Activated naive CD8-positive, alpha-beta T cell treated with anti-CD3 and anti-CD28 coated beads for 36 hours (primary cell): ENCODE measurements at regions not wholly inside any gene's neighbourhood (a gene's known extent, or its start where the extent isn't known, plus 50 kb on each side); places are given as distances from the start of the nearest gene placed in this dataset.

Experiments
- DNase-seq: peaks from one replicate; pipeline ENCODE4 v3.0.0; 2021
- H3K27ac Mint-ChIP-seq: one replicate; pipeline ENCODE4 v1.8.0; 2022; ENCODE audit warnings: mild to moderate bottlenecking, moderate library complexity, mixed read lengths
- H3K27me3 Mint-ChIP-seq: one replicate; pipeline ENCODE4 v1.8.0; 2022; ENCODE audit warnings: mild to moderate bottlenecking, mixed read lengths
- H3K36me3 Mint-ChIP-seq: one replicate; pipeline ENCODE4 v1.8.0; 2021; ENCODE audit warnings: mild to moderate bottlenecking, mixed read lengths
- H3K4me1 Mint-ChIP-seq: one replicate; pipeline ENCODE4 v1.8.0; 2021; ENCODE audit warnings: mixed read lengths
- H3K4me3 Mint-ChIP-seq: one replicate; pipeline ENCODE4 v1.8.0; 2022; ENCODE audit warnings: mild to moderate bottlenecking, moderate library complexity, mixed read lengths
- H3K9me3 Mint-ChIP-seq: one replicate; pipeline ENCODE4 v1.8.0; 2022; ENCODE audit warnings: mixed read lengths

GRCh38 chr2:16000642-16001041, 60.3 kb downstream of the MYCN start:
- H3K27ac Mint-ChIP-seq: no peak overlapping the region
- H3K4me3 Mint-ChIP-seq: no peak overlapping the region
- no peaks in the 10 kb centered on the region for H3K4me1 Mint-ChIP-seq
- H3K27me3 Mint-ChIP-seq: no peaks in the 10 kb centered on the region
- H3K9me3 Mint-ChIP-seq: no peaks in the 10 kb centered on the region
- no peaks in the 10 kb centered on the region for H3K36me3 Mint-ChIP-seq
- no peak for DNase-seq

GRCh38 chr2:15999596-16000469, 59.5 kb downstream of the MYCN start:
- no peaks in the 10 kb centered on the region for H3K9me3 Mint-ChIP-seq
- H3K36me3 Mint-ChIP-seq: no peaks in the 10 kb centered on the region
- no peaks in the 10 kb centered on the region for H3K27me3 Mint-ChIP-seq
- no peak for DNase-seq
- no peaks in the 10 kb centered on the region for H3K4me1 Mint-ChIP-seq
- no peak overlapping the region for H3K27ac Mint-ChIP-seq
- no peak overlapping the region for H3K4me3 Mint-ChIP-seq

- Mint-ChIP-seq H3K4me3 (no peak overlapping the region), H3K4me1 (no peaks in the 10 kb centered on the region), H3K27ac (no peak overlapping the region), H3K27me3 (no peaks in the 10 kb centered on the region), H3K9me3 (no peaks in the 10 kb centered on the region), H3K36me3 (no peaks in the 10 kb centered on the region)
- no peak for DNase-seq
Observed at GRCh38 chr2:15997728-15998280, 57.5 kb downstream of the MYCN start.

- Mint-ChIP-seq H3K4me1 (no peaks in the 10 kb centered on the region), H3K36me3 (no peaks in the 10 kb centered on the region), H3K27me3 (no peaks in the 10 kb centered on the region), H3K9me3 (no peaks in the 10 kb centered on the region), H3K4me3 (no peak overlapping the region), H3K27ac (no peak overlapping the region)
- no peak for DNase-seq
Observed at GRCh38 chr2:15996536-15997423, 56.4 kb downstream of the MYCN start.
